ENCODE measurements at regions not wholly inside any gene's neighbourhood (a gene's known extent, or its start where the extent isn't known, plus 50 kb on each side); places are given as distances from the start of the nearest gene placed in this dataset.
"Not testable (repeated sequence)": the region's sequence is repeated elsewhere in the genome, so short reads cannot be mapped to it uniquely, and the experiment has no call there.

DNA sequence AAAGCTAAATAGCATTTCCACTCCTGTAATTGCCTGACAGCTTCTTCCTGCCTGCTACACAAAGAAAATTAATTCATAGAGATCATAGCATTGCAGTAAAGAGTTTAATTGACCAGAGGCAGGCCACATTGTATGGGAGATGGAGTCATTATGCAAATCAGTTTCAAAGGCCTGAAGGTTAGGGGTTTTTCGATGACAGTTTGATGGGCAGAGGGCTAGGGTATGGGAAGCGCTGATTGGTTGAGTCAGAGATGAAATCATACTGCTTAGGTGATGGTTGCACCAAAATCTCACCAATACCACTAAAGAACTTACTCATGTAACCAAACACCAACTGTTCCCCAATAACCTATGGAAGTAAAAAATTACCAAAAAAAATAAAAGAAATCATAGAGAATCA lies 599.0 kb downstream of the NUP35 start:
- no peaks in the 10 kb centered on the region for H3K4me1 ChIP-seq (ENCODE audit: control insufficient read depth in 3 of 3, insufficient read depth in 2 of 3, low read depth in 1 of 3, low read length in 2 of 3)
- no peak overlapping the region for H3K4me3 ChIP-seq (ENCODE audit: low read depth in 1 of 3, low read length in 3 of 3)
- no peaks in the 10 kb centered on the region for H3K27me3 ChIP-seq (ENCODE audit: control insufficient read depth in 3 of 3, insufficient read depth in 3 of 3, low read length in 3 of 3)
- no peak for FAIRE-seq
- no peaks in the 10 kb centered on the region for H3K9me3 ChIP-seq (ENCODE audit: control insufficient read depth in 2 of 2, insufficient read depth in 1 of 2, low read depth in 1 of 2, low read length in 1 of 2)
- no peak for DNase-seq
- no peak overlapping the region for H3K27ac ChIP-seq (ENCODE audit: low read depth in 1 of 3, low read length in 2 of 3)
- no peaks in the 10 kb centered on the region for H3K36me3 ChIP-seq (ENCODE audit: control insufficient read depth in 3 of 3, insufficient read depth in 2 of 3, low read depth in 1 of 3, low read length in 3 of 3)
- WGBS, 3 donors = 83 to 86% (median 84%) methylated on average over 2 of the region's 2 CpGs

DNA sequence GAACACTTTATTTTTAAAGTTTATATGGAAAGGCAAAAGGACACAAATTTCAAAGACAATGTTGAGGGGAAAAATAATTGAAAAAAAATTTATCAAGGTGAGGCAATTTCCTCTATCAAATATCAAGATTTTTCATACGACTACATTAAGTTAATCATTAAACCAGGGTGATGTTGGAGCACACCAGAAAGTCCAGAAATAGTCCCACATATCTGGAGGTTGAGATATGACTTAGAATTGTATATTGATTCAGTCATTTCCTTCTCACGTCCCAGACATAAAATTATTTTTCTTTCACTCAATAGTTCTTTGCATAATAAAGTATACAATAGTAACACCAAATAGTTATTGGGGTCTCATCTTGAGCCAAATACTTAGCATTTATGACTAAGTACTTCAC lies 605.1 kb downstream of the NUP35 start:
- Histone ChIP-seq H3K36me3 (ENCODE audit: control insufficient read depth in 3 of 3, insufficient read depth in 2 of 3, low read depth in 1 of 3, low read length in 3 of 3) (no peaks in the 10 kb centered on the region), H3K4me1 (ENCODE audit: control insufficient read depth in 3 of 3, insufficient read depth in 2 of 3, low read depth in 1 of 3, low read length in 2 of 3) (no peaks in the 10 kb centered on the region), H3K27me3 (ENCODE audit: control insufficient read depth in 3 of 3, insufficient read depth in 3 of 3, low read length in 3 of 3) (no peaks in the 10 kb centered on the region), H3K27ac (ENCODE audit: low read depth in 1 of 3, low read length in 2 of 3) (no peak overlapping the region), H3K9me3 (ENCODE audit: control insufficient read depth in 2 of 2, insufficient read depth in 1 of 2, low read depth in 1 of 2, low read length in 1 of 2) (no peaks in the 10 kb centered on the region), H3K4me3 (ENCODE audit: low read depth in 1 of 3, low read length in 3 of 3) (no peak overlapping the region)
- 10 to 41% (median 13%) methylated on average over 2 of the region's 2 CpGs for WGBS, 3 donors
- FAIRE-seq (no peak), DNase-seq (no peak)

DNA sequence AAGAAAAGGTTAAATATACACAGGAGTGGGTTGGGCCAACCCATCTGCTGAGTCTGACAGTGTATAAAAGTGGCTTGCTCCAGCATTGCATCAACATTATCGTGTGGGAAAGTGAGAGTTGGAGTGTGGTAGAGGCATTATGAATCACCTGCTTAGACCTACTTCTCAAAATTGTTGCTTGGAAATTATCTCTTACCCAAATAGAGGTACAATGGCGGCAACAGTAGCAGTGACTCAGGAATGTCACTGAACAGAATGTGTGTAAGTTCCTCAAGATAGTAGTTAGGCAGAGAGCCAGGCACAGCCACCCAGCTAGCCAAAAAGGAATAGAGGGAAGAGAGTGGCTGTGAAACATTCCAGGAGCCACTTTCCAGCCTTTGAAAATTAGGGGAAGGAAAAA lies 616.0 kb downstream of the NUP35 start:
- Histone ChIP-seq H3K4me1 (ENCODE audit: control insufficient read depth in 3 of 3, insufficient read depth in 2 of 3, low read depth in 1 of 3, low read length in 2 of 3) (no peaks in the 10 kb centered on the region), H3K9me3 (ENCODE audit: control insufficient read depth in 2 of 2, insufficient read depth in 1 of 2, low read depth in 1 of 2, low read length in 1 of 2) (peaks cover 0 to 3% of the 10 kb centered on the region in 2 donors), H3K4me3 (ENCODE audit: low read depth in 1 of 3, low read length in 3 of 3) (no peak overlapping the region), H3K27me3 (ENCODE audit: control insufficient read depth in 3 of 3, insufficient read depth in 3 of 3, low read length in 3 of 3) (no peaks in the 10 kb centered on the region), H3K36me3 (ENCODE audit: control insufficient read depth in 3 of 3, insufficient read depth in 2 of 3, low read depth in 1 of 3, low read length in 3 of 3) (no peaks in the 10 kb centered on the region), H3K27ac (ENCODE audit: low read depth in 1 of 3, low read length in 2 of 3) (no peak overlapping the region)
- FAIRE-seq (no peak), DNase-seq (no peak)
- 40 to 58% (median 41%) methylated on average over 2 of the region's 2 CpGs for WGBS, 3 donors

DNA sequence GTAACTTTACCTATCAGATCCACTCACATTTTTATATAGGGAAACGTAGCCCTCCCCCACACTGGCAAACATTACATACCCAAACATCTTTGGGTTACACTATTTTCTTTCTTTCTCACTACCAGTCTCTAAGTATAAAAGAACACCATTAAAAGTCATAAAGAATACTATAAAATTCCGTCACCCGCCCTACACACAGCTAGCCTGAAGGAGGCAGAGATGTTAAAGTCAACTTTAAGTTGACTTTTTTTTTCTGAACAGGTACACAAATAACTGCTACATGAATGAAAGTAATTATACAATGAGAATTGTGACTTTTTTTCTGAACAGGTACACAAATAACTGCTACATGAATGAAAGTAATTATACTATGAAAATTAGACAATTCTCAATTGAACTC lies 628.3 kb downstream of the NUP35 start:
- 67 to 79% (median 77%) methylated on average over 3 of the region's 3 CpGs for WGBS, 3 donors
- H3K9me3 ChIP-seq (ENCODE audit: control insufficient read depth in 2 of 2, insufficient read depth in 1 of 2, low read depth in 1 of 2, low read length in 1 of 2) = no peaks in the 10 kb centered on the region
- H3K36me3 ChIP-seq (ENCODE audit: control insufficient read depth in 3 of 3, insufficient read depth in 2 of 3, low read depth in 1 of 3, low read length in 3 of 3) = no peaks in the 10 kb centered on the region
- H3K4me1 ChIP-seq (ENCODE audit: control insufficient read depth in 3 of 3, insufficient read depth in 2 of 3, low read depth in 1 of 3, low read length in 2 of 3) = no peaks in the 10 kb centered on the region
- no peak overlapping the region for H3K4me3 ChIP-seq (ENCODE audit: low read depth in 1 of 3, low read length in 3 of 3)
- H3K27ac ChIP-seq (ENCODE audit: low read depth in 1 of 3, low read length in 2 of 3) = no peak overlapping the region
- no peaks in the 10 kb centered on the region for H3K27me3 ChIP-seq (ENCODE audit: control insufficient read depth in 3 of 3, insufficient read depth in 3 of 3, low read length in 3 of 3)
- DNase-seq (no peak), FAIRE-seq (no peak)

DNA sequence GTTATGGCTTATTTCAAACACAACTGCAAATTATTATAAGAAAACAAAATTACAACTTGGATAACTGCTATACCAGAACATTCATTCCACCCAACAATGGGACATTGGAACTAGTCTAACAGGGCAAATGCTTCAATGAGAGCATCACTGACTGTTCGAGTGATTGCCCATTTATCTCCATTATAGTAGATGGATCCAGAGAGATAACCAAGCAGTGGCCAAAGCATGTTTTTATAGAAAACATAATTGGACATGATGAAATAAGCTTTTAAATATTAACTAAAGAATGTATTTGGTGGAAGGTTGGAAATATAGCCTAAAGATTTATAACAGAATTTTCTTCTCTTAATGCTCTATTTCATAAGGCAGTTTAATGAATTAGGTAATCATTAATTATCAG lies 634.8 kb downstream of the NUP35 start:
- no peaks in the 10 kb centered on the region for H3K9me3 ChIP-seq (ENCODE audit: control insufficient read depth in 2 of 2, insufficient read depth in 1 of 2, low read depth in 1 of 2, low read length in 1 of 2)
- H3K4me1 ChIP-seq (ENCODE audit: control insufficient read depth in 3 of 3, insufficient read depth in 2 of 3, low read depth in 1 of 3, low read length in 2 of 3) = no peaks in the 10 kb centered on the region
- H3K27ac ChIP-seq (ENCODE audit: low read depth in 1 of 3, low read length in 2 of 3) = no peak overlapping the region
- H3K27me3 ChIP-seq (ENCODE audit: control insufficient read depth in 3 of 3, insufficient read depth in 3 of 3, low read length in 3 of 3) = no peaks in the 10 kb centered on the region
- H3K4me3 ChIP-seq (ENCODE audit: low read depth in 1 of 3, low read length in 3 of 3) = no peak overlapping the region
- DNase-seq (no peak), FAIRE-seq (no peak)
- 66 to 81% (median 70%) methylated on average over 1 of the region's 1 CpG for WGBS, 3 donors
- H3K36me3 ChIP-seq (ENCODE audit: control insufficient read depth in 3 of 3, insufficient read depth in 2 of 3, low read depth in 1 of 3, low read length in 3 of 3) = no peaks in the 10 kb centered on the region

DNA sequence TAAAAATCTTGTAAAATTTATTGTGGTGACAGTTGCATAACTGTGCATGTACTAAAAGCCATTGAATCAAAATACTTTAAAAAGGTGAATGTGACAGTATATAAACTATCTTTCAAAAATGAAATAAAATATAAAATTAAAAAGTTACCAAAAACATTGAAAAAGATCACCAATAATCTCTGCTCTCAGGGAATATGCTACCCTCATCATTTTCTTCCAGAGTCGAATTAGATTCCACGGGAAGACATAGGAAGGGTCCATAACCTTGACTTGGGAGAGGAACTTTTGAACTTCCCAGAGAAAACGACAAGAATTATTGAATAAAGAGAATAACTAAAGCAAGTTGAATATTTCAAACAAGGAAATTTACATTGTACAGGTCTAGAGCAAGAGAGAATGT lies 649.5 kb downstream of the NUP35 start:
- H3K4me1 ChIP-seq (ENCODE audit: control insufficient read depth in 3 of 3, insufficient read depth in 2 of 3, low read depth in 1 of 3, low read length in 2 of 3) = no peaks in the 10 kb centered on the region
- DNase-seq = no peak
- WGBS, 3 donors = 69 to 85% (median 74%) methylated on average over 3 of the region's 3 CpGs
- no peaks in the 10 kb centered on the region for H3K27me3 ChIP-seq (ENCODE audit: control insufficient read depth in 3 of 3, insufficient read depth in 3 of 3, low read length in 3 of 3)
- H3K9me3 ChIP-seq (ENCODE audit: control insufficient read depth in 2 of 2, insufficient read depth in 1 of 2, low read depth in 1 of 2, low read length in 1 of 2) = no peaks in the 10 kb centered on the region
- no peak overlapping the region for H3K27ac ChIP-seq (ENCODE audit: low read depth in 1 of 3, low read length in 2 of 3)
- H3K4me3 ChIP-seq (ENCODE audit: low read depth in 1 of 3, low read length in 3 of 3) = no peak overlapping the region
- no peaks in the 10 kb centered on the region for H3K36me3 ChIP-seq (ENCODE audit: control insufficient read depth in 3 of 3, insufficient read depth in 2 of 3, low read depth in 1 of 3, low read length in 3 of 3)
- no peak for FAIRE-seq

DNA sequence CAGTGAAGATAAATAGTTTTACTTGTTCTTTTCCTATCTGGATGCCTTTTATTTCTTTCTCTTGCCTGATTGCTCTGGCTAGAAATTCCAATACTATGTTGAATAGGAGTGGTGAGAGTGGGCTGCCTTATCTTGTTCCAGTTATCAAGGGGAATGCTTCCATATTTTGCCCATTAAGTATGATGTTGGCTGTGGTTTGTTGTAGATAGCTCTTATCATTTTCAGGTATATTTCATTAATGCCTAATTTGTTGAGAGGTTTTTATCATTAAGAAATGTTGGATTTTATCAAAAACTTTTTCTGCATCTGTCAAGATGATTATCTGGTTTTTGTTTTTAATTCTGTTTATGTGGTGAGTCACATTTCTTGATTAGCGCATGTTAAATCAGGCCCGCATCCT lies 655.8 kb downstream of the NUP35 start:
- DNase-seq = no peak
- no peak for FAIRE-seq

DNA sequence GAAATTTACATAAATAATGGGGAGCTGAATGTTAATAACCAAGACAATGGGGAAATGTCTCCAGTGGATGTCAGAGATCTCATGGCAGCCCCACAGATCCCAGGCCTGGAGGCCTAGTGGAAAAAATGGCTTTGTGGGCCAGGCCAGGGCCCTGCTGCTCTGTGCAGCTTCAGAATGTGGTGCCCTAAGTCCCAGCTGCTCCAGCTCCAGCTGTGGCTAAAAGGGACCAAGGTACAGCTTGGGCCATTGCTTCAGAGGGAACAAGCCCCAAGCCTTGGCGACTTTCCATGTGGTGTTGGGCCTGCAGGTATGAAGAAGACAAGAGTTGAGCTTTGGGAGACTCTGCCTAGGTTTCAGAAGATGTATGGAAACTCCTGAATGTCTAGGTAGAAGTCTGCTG lies 658.2 kb downstream of the NUP35 start:
- H3K4me3 ChIP-seq (ENCODE audit: low read depth in 1 of 3, low read length in 3 of 3) = no peak overlapping the region
- no peak for DNase-seq
- no peaks in the 10 kb centered on the region for H3K27me3 ChIP-seq (ENCODE audit: control insufficient read depth in 3 of 3, insufficient read depth in 3 of 3, low read length in 3 of 3)
- 20 to 60% (median 25%) methylated on average over 1 of the region's 1 CpG for WGBS, 3 donors
- no peaks in the 10 kb centered on the region for H3K9me3 ChIP-seq (ENCODE audit: control insufficient read depth in 2 of 2, insufficient read depth in 1 of 2, low read depth in 1 of 2, low read length in 1 of 2)
- no peaks in the 10 kb centered on the region for H3K36me3 ChIP-seq (ENCODE audit: control insufficient read depth in 3 of 3, insufficient read depth in 2 of 3, low read depth in 1 of 3, low read length in 3 of 3)
- H3K4me1 ChIP-seq (ENCODE audit: control insufficient read depth in 3 of 3, insufficient read depth in 2 of 3, low read depth in 1 of 3, low read length in 2 of 3) = no peaks in the 10 kb centered on the region
- no peak for FAIRE-seq
- no peak overlapping the region for H3K27ac ChIP-seq (ENCODE audit: low read depth in 1 of 3, low read length in 2 of 3)

More for the DNA sequence above, 655.8 kb downstream of the NUP35 start:
- 47 to 69% (median 50%) methylated on average over 2 of the region's 2 CpGs for WGBS, 3 donors
- no peak overlapping the region for H3K4me3 ChIP-seq (ENCODE audit: low read depth in 1 of 3, low read length in 3 of 3)
- H3K4me1 ChIP-seq (ENCODE audit: control insufficient read depth in 3 of 3, insufficient read depth in 2 of 3, low read depth in 1 of 3, low read length in 2 of 3) = no peaks in the 10 kb centered on the region
- H3K9me3 ChIP-seq (ENCODE audit: control insufficient read depth in 2 of 2, insufficient read depth in 1 of 2, low read depth in 1 of 2, low read length in 1 of 2) = no peaks in the 10 kb centered on the region
- no peaks in the 10 kb centered on the region for H3K27me3 ChIP-seq (ENCODE audit: control insufficient read depth in 3 of 3, insufficient read depth in 3 of 3, low read length in 3 of 3)
- H3K27ac ChIP-seq (ENCODE audit: low read depth in 1 of 3, low read length in 2 of 3) = no peak overlapping the region
- H3K36me3 ChIP-seq (ENCODE audit: control insufficient read depth in 3 of 3, insufficient read depth in 2 of 3, low read depth in 1 of 3, low read length in 3 of 3) = no peaks in the 10 kb centered on the region

DNA sequence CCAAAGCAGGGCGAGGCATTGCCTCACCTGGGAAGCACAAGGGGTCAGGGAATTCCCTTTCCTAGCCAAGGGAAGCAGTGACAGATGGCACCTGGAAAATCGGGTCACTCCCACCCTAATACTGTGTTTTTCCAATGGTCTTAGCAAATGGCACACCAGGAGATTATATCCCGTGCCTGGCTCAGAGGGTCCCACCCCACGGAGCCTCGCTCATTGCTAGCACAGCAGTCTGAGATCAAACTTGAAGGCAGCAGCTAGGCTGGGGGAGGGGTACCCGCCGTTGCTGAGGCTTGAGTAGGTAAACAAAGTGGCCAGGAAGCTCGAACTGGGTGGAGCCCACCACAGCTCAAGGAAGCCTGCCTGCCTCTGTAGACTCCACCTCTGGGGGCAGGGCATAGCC lies 664.6 kb downstream of the NUP35 start:
- not testable (repeated sequence) for FAIRE-seq; DNase-seq; H3K27me3 ChIP-seq (ENCODE audit: control insufficient read depth in 3 of 3, insufficient read depth in 3 of 3, low read length in 3 of 3); H3K4me1 ChIP-seq (ENCODE audit: control insufficient read depth in 3 of 3, insufficient read depth in 2 of 3, low read depth in 1 of 3, low read length in 2 of 3); H3K27ac ChIP-seq (ENCODE audit: low read depth in 1 of 3, low read length in 2 of 3); H3K36me3 ChIP-seq (ENCODE audit: control insufficient read depth in 3 of 3, insufficient read depth in 2 of 3, low read depth in 1 of 3, low read length in 3 of 3); H3K4me3 ChIP-seq (ENCODE audit: low read depth in 1 of 3, low read length in 3 of 3)
- WGBS, 3 donors = 67 to 79% (median 74%) methylated on average over 8 of the region's 8 CpGs
- peaks cover 0 to 19% of the 10 kb centered on the region in 2 donors for H3K9me3 ChIP-seq (ENCODE audit: control insufficient read depth in 2 of 2, insufficient read depth in 1 of 2, low read depth in 1 of 2, low read length in 1 of 2)
